Hepatocyte (in vitro differentiated cells): ENCODE measurements at regions not wholly inside any gene's neighbourhood (a gene's known extent, or its start where the extent isn't known, plus 50 kb on each side); places are given as distances from the start of the nearest gene placed in this dataset.

Experiments
- DNase-seq: peaks from one replicate; pipeline ENCODE4 v3.0.0-alpha.2; 2016; ENCODE audit warnings: low spot score
- H2AFZ ChIP-seq: fragments of 200-600 bp; sonication (generic); 2 replicates; pipeline ENCODE4 v1.6.0; 2016; ENCODE audit warnings: antibody characterized with exemption, mild to moderate bottlenecking
- H3K27ac ChIP-seq: fragments of 200-600 bp; sonication (generic); 2 replicates; pipeline ENCODE4 v1.5.1; 2016; ENCODE audit warnings: mild to moderate bottlenecking
- H3K27me3 ChIP-seq: fragments of 200-600 bp; sonication (generic); 2 replicates; pipeline ENCODE4 v1.6.1; 2016
- H3K36me3 ChIP-seq: fragments of 200-600 bp; sonication (generic); replicated peaks from 2 replicates; pipeline ENCODE4 v1.5.1; 2016; ENCODE audit warnings: low read depth; ENCODE audit not compliant: insufficient read depth
- H3K4me1 ChIP-seq: fragments of 200-600 bp; sonication (generic); 2 replicates; pipeline ENCODE4 v1.5.1; 2016; ENCODE audit warnings: mild to moderate bottlenecking, moderate library complexity; ENCODE audit not compliant: insufficient read depth
- H3K4me2 ChIP-seq: fragments of 200-600 bp; sonication (generic); 2 replicates; pipeline ENCODE4 v1.6.0; 2016
- H3K4me3 ChIP-seq: fragments of 200-600 bp; sonication (generic); 2 replicates; pipeline ENCODE4 v1.5.1; 2016; ENCODE audit warnings: mild to moderate bottlenecking
- H3K79me2 ChIP-seq: fragments of 200-600 bp; sonication (generic); 2 replicates; pipeline ENCODE4 v1.6.0; 2017; ENCODE audit warnings: mild to moderate bottlenecking
- H3K9me2 ChIP-seq: fragments of 200-600 bp; sonication (generic); replicated peaks from 2 replicates; pipeline ENCODE4 v1.6.0; 2017; ENCODE audit warnings: mild to moderate bottlenecking; ENCODE audit not compliant: insufficient read depth
- H3K9me3 ChIP-seq: fragments of 200-600 bp; sonication (generic); 2 replicates; pipeline ENCODE4 v1.5.1; 2016; ENCODE audit warnings: low read depth, mild to moderate bottlenecking
- H4K20me1 ChIP-seq: fragments of 200-600 bp; sonication (generic); 2 replicates; pipeline ENCODE4 v1.6.0; 2016; ENCODE audit warnings: mild to moderate bottlenecking; ENCODE audit not compliant: insufficient read depth, poor library complexity, severe bottlenecking
- EZH2 ChIP-seq: fragments of 200-600 bp; sonication (generic); IDR thresholded peaks from 2 replicates; pipeline ENCODE4 v1.6.1; 2016; ENCODE audit warnings: antibody characterized with exemption, mild to moderate bottlenecking, borderline replicate concordance
- EZH2phosphoT487 ChIP-seq: fragments of 200-600 bp; sonication (generic); IDR thresholded peaks from one replicate; pipeline ENCODE4 v1.6.1; 2018; ENCODE audit warnings: antibody characterized with exemption, mild to moderate bottlenecking, low read depth, moderate library complexity; ENCODE audit not compliant: unreplicated experiment, severe bottlenecking
- WGBS: methylation state at CpG from one replicate; pipeline ENCODE4 v1.1.6; 2016; ENCODE audit warnings: low lambda C conversion rate; ENCODE audit errors: missing lambda C conversion rate; 5-methylcytosine and 5-hydroxymethylcytosine counted together
- TF ChIP-seq, protein P1 (sequence below): fragments of 200-600 bp; sonication (generic); IDR thresholded peaks from 2 replicates; pipeline ENCODE4 v1.5.1; 2016; ENCODE audit warnings: antibody characterized with exemption, mild to moderate bottlenecking; ENCODE audit not compliant: poor library complexity

DNA sequence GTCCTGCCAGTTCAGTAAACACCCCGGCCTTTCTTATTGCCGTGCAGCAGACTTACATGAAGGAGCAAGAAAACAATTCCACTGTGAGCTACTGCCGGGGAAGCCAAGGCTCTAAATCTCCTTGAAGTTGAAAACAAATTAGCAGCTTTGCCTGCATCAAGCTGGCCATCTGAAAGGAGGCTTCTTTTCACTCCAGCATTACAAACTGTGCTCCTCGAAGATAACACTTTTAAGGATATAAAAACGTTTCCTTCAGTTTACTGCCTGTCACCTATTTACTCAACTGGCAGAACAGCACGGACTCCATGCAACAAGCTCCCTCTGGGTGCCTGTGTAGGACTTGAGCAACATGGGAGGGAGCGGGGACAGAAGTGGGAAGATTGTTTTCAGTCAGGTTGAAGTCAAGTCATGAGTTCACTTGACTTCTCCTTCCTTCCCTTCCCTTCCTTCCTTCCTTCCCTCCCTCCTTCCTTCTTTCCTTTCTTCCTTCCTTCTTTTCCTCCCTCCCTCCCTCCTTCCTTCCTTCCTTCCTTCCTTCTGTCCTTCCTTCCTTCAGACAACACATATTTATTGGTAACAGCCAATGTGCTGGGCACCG is 67.4 kb downstream of the ZNF608 start:
- WGBS = 53% methylated on average over 8 of the region's 8 CpGs
- no peak for TF ChIP-seq EZH2phosphoT487
- TF ChIP-seq, protein P1, sequence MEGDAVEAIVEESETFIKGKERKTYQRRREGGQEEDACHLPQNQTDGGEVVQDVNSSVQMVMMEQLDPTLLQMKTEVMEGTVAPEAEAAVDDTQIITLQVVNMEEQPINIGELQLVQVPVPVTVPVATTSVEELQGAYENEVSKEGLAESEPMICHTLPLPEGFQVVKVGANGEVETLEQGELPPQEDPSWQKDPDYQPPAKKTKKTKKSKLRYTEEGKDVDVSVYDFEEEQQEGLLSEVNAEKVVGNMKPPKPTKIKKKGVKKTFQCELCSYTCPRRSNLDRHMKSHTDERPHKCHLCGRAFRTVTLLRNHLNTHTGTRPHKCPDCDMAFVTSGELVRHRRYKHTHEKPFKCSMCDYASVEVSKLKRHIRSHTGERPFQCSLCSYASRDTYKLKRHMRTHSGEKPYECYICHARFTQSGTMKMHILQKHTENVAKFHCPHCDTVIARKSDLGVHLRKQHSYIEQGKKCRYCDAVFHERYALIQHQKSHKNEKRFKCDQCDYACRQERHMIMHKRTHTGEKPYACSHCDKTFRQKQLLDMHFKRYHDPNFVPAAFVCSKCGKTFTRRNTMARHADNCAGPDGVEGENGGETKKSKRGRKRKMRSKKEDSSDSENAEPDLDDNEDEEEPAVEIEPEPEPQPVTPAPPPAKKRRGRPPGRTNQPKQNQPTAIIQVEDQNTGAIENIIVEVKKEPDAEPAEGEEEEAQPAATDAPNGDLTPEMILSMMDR = no peak
- no peak for TF ChIP-seq EZH2
- no peak for DNase-seq
- Histone ChIP-seq H3K9me2 (no peaks in the 10 kb centered on the region), H3K27me3 (no peaks in the 10 kb centered on the region), H3K36me3 (no peaks in the 10 kb centered on the region), H3K4me1 (peaks cover 59% of the 10 kb centered on the region), H4K20me1 (no peaks in the 10 kb centered on the region), H3K79me2 (peaks cover 90% of the 10 kb centered on the region), H3K4me2 (peak overlapping the region; percentile 51), H2AFZ (no peak overlapping the region), H3K4me3 (no peak overlapping the region), H3K27ac (peak overlapping the region; percentile 67), H3K9me3 (no peaks in the 10 kb centered on the region)

DNA sequence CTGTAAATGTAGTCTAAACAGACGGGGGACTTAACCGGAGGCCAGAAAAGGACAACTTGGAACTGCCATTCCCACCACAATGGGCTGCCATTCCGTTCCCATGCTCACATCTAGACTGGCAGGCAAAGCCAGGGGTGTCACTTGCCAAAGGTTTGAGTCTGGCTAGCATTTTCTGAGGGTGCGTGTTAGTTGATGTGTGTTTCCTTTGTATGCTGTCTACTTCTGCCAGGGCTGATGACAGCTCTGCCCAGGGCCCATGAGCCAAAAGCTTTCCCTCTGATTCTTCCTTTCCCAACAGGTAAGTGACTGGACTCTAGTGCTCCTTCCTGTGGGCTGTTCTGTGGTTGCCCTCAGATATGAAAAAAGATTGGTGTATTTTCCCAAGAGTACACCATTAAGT is 68.0 kb downstream of the ZNF608 start:
- Histone ChIP-seq H3K9me3 (no peaks in the 10 kb centered on the region), H3K79me2 (peaks cover 93% of the 10 kb centered on the region), H3K27me3 (no peaks in the 10 kb centered on the region), H3K9me2 (no peaks in the 10 kb centered on the region), H3K4me2 (peak overlapping the region; percentile 51), H2AFZ (no peak overlapping the region), H3K4me3 (no peak overlapping the region), H3K36me3 (no peaks in the 10 kb centered on the region), H4K20me1 (no peaks in the 10 kb centered on the region), H3K4me1 (peaks cover 55% of the 10 kb centered on the region), H3K27ac (peak overlapping the region; percentile 67)
- TF ChIP-seq EZH2phosphoT487 (no peak), EZH2 (no peak)
- TF ChIP-seq, protein P1 = peak; percentile 6
- 74% methylated on average over 4 of the region's 4 CpGs for WGBS
- DNase-seq = no peak

DNA sequence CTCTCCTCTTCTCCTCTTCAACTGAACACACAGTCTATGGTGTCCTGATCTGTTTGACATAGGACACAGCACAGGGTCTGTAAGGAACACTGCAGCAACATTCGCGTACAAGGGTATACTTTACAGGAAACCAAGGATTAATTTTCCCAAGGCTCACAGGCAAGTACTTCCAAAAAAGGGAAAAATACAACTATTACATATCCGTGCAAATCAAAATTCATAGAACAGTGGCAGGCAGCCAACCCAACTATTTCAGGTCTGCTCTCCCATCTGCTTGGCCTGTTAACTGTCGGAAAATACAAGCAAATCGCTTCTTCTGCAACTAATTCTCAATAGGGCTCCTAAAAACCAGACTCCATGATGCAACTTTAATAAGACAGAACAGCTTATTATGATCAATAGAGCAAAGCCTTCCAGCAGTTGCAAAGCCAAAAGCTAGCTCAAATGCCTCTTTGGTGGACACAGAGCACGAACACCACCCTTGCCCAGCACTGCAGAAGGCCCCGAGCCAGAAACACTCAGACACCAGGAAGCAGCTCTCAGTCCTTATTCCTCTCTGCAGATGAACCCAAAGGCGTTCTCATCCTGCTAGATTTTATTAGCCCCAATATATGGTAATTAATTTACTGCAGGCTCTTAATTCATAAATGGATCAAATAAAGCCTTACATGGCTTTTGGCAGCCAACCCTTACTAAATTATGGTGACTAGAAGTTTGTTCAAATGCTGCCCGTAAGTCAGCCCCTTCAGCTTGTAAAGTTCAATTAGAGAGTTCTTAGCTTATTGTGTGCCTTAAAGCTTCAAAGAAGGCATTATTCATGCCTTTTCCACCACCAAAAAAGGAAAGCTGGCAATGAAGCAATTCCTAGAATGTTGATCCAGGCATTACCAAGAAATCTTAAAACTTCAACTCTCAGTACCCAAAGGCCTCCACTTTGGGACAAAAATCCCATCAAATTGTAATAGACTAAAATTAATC is 68.8 kb downstream of the ZNF608 start:
- WGBS = 59% methylated on average over 9 of the region's 9 CpGs
- Histone ChIP-seq H3K9me2 (no peaks in the 10 kb centered on the region), H4K20me1 (no peaks in the 10 kb centered on the region), H3K4me2 (peak overlapping the region; percentile 51), H3K9me3 (no peaks in the 10 kb centered on the region), H3K4me3 (no peak overlapping the region), H3K79me2 (peaks cover 93% of the 10 kb centered on the region), H3K36me3 (no peaks in the 10 kb centered on the region), H3K4me1 (peaks cover 49% of the 10 kb centered on the region), H3K27ac (peak overlapping the region; percentile 67), H3K27me3 (no peaks in the 10 kb centered on the region), H2AFZ (no peak overlapping the region)
- DNase-seq = no peak
- TF ChIP-seq, protein P1 = no peak
- TF ChIP-seq EZH2phosphoT487 (no peak), EZH2 (no peak)
